ENCODE measurements at regions not wholly inside any gene's neighbourhood (a gene's known extent, or its start where the extent isn't known, plus 50 kb on each side); places are given as distances from the start of the nearest gene placed in this dataset.
A peak's percentile ranks its signal among the peaks of the same experiment; 100 is the strongest.
"Not testable (repeated sequence)": the region's sequence is repeated elsewhere in the genome, so short reads cannot be mapped to it uniquely, and the experiment has no call there.

GRCh38 chr2:201568217-201568820 is 75.0 kb downstream of the TMEM237 start:
- DNase-seq (ENCODE audit: low spot score) = no peak

- DNase-seq (ENCODE audit: low spot score) = no peak
Measured at GRCh38 chr2:201559067-201559710, 84.1 kb downstream of the TMEM237 start.

GRCh38 chr2:201558665-201559064 is 84.6 kb downstream of the TMEM237 start:
- DNase-seq (ENCODE audit: low spot score) = no peak

DNA sequence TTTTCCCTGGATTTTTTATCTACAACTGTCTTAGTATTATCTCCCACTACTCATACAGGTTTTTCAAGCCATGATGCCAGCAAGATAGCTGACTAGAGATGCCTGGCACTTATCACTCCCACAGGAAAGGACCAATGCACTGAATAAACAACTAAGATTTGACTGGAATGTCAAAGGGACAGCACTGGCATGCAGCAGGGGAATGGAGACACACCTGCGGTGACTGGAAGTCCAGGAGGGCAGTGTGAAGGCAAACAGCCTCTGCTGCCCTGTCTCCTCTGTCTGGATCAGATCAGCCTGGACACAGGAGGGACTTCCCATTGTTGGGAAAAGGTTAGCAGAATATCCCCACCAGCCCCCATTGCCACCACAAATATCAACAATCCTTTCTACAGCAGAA is 85.1 kb downstream of the TMEM237 start:
- DNase-seq (ENCODE audit: low spot score) = no peak

DNA sequence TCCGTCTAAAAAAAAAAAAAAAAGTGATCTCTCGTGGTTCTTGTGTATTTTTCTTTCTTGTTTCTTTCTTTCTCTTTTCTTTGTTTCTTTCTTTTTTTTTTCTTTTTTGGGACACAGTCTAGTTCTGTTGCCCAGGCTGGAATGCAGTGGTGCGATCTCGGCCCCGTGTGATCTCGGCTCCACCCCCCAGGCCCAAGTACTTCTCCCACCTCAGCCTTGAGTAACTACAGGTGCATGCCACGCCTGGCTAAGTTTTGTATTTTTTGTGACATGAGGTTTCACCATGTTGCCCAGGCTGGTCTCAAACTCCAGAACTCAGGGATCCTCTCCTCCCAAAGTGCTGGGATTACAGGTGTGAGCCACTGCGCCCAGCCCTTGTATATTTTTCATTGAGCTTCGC is 91.4 kb downstream of the TMEM237 start:
- no peak for DNase-seq (ENCODE audit: low spot score)

DNA sequence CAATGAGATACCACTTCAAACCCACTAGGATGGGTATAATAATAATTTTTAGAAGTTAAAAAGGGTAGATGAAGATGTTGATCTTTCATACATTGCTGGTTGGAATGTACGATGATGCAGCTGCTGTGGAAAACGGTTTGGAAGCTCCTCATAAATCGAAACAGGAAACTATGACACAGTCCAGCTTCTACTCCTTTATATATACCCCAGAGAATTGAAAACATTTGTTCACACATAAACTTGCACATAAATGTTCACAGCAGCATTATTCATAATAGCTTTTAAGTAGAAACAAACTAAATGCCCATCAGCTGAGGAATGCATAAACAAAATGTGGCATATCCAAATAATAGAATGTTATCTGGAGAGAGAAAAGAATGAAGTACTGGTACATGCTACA is 95.0 kb downstream of the STRADB start:
- no peak for DNase-seq (ENCODE audit: low spot score)

GRCh38 chr2:201542291-201542690 is 90.8 kb downstream of the STRADB start:
- DNase-seq (ENCODE audit: low spot score) = no peak

GRCh38 chr2:201539271-201539670 is 87.7 kb downstream of the STRADB start:
- DNase-seq (ENCODE audit: low spot score) = not testable (repeated sequence)

DNA sequence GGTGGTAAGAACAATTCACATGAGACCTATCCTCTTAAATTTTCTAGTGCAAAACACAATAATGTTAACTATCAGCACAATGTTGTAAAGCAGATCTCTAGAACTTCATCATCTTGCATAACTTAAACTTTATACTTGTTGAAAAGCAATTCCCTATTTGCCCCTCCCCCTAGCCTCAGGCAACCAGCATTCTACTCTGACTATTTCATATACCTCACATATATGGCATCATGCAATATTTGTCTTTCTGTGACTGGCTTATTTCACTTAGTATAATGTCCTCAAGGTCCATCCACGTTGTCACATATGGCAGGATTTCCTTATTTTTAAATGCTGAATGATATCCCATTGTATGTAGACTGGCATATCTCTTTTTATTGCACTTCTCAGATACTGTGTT is 86.5 kb downstream of the STRADB start:
- no peak for DNase-seq (ENCODE audit: low spot score)

- DNase-seq (ENCODE audit: low spot score) = no peak
Measured at GRCh38 chr2:201536754-201537153, 85.2 kb downstream of the STRADB start.

GRCh38 chr2:201536046-201536445 is 84.5 kb downstream of the STRADB start:
- DNase-seq (ENCODE audit: low spot score) = no peak

DNA sequence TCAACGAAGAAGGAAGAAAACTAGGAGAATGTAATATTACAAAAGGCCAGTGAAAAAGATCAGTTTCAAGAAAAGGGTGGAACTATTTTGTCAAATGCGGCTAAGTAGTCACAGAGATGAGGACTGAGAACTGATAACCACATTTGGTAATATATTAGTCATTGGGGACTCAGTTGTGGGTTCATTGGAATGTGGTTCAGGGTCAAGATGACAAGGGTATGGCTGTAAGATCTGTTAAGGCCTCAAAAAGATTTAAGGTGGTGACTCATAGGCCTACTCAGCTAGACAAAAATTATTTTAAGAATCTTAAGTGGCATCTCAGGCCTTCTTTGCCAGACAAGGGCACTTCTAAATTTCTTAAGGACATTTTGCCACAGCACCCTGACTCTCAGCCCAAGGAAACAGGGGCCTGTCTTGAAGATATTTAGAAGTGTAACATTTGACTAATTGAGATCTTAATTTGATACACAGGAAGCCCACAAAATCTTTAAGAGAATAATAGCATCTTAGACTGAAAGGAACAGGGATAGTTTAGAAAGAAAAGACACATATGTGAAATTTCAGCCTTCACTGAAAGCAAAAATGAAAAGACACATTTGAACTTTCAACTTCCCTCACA is 81.3 kb downstream of the STRADB start:
- peak; percentile 40 for DNase-seq (ENCODE audit: low spot score)
